Right lobe of liver (tissue), 4 donors: ENCODE measurements at regions not wholly inside any gene's neighbourhood (a gene's known extent, or its start where the extent isn't known, plus 50 kb on each side); places are given as distances from the start of the nearest gene placed in this dataset.

Experiments
- CTCF ChIP-seq, 4 donors: fragments of 200-600 bp in 3 of 4; fragments of 450-650 bp in 1 of 4; IDR thresholded peaks; one replicate each; pipeline versions ENCODE4 v1.5.1 to v1.8.0; 2016 to 2022; ENCODE audit warnings: antibody characterized with exemption in 4 of 4, mild to moderate bottlenecking in 2 of 4
- POLR2A ChIP-seq: fragments of 450-650 bp; IDR thresholded peaks from one replicate; pipeline ENCODE4 v1.6.1; 2017; ENCODE audit warnings: antibody characterized with exemption, mild to moderate bottlenecking
- donor health status: DM: no; HTN: no; CAD: no.
- donor health status: DM: no; HTN: no; CAD: no.
- donor health status: DM: no; HTN: yes; CAD: no.

- TF ChIP-seq POLR2A (no peak), CTCF (IDR thresholded peaks at IDR 0.05) (no peak)
Observed at GRCh38 chr3:44030285-44030684, 211.4 kb upstream of the TOPAZ1 start.
